Stomach (tissue), 8 donors: ENCODE measurements at regions not wholly inside any gene's neighbourhood (a gene's known extent, or its start where the extent isn't known, plus 50 kb on each side); places are given as distances from the start of the nearest gene placed in this dataset.

Source experiments
- DNase-seq, 2 donors: peaks; one replicate each; pipeline versions ENCODE4 v3.0.0 to v3.0.0-alpha.2; 2013 to 2019
- H3K27ac ChIP-seq, 5 donors: fragments of 200-600 bp in 4 of 5; sonication (generic) in 4 of 5; one replicate each; pipeline ENCODE4 v1.5.1; 2013 to 2019; ENCODE audit warnings: mild to moderate bottlenecking in 1 of 5, moderate library complexity in 1 of 5
- H3K27me3 ChIP-seq, 3 donors: fragments of 200-600 bp; sonication (generic); one replicate each; pipeline ENCODE4 v1.5.1; 2017 to 2019; ENCODE audit warnings: mixed run types in 1 of 3
- H3K36me3 ChIP-seq, 4 donors: fragments of 200-600 bp; sonication (generic); 1 replicate in 3 of 4; 2 replicates in 1 of 4; pipeline ENCODE4 v1.5.1; 2016 to 2019
- H3K4me1 ChIP-seq, 4 donors: fragments of 200-600 bp; sonication (generic); one replicate each; pipeline ENCODE4 v1.5.1; 2016 to 2019
- H3K4me3 ChIP-seq, 4 donors: fragments of 200-600 bp; sonication (generic) in 3 of 4; one replicate each; pipeline ENCODE4 v1.5.1; 2016 to 2019; ENCODE audit warnings: mild to moderate bottlenecking in 1 of 4
- H3K9me3 ChIP-seq, 4 donors: fragments of 200-600 bp; sonication (generic); one replicate each; pipeline ENCODE4 v1.5.1; 2016 to 2019
- CTCF ChIP-seq, 7 experiments: fragments of 450-650 bp in 4 of 7; fragments of 200-600 bp in 3 of 7; sonication (generic) in 3 of 7; IDR thresholded peaks; one replicate each; pipeline ENCODE4 v1.5.1; 2016 to 2019; ENCODE audit warnings: antibody characterized with exemption in 7 of 7, control low read depth in 2 of 7, mild to moderate bottlenecking in 1 of 7
- EP300 ChIP-seq: sonication (generic); formaldehyde crosslinking; IDR thresholded peaks from one replicate; pipeline ENCODE4 v1.6.1; 2017; ENCODE audit warnings: antibody characterized with exemption
- POLR2A ChIP-seq, 4 donors: fragments of 450-650 bp; IDR thresholded peaks; one replicate each; pipeline ENCODE4 v1.6.1; 2016; ENCODE audit warnings: antibody characterized with exemption in 4 of 4, control low read depth in 2 of 4, mild to moderate bottlenecking in 1 of 4, moderate library complexity in 1 of 4
- POLR2AphosphoS5 ChIP-seq, 3 donors: sonication (generic); formaldehyde crosslinking; IDR thresholded peaks; one replicate each; pipeline ENCODE4 v1.6.1; 2016; ENCODE audit warnings: antibody characterized with exemption in 3 of 3
- WGBS, 5 donors: extraction: QIAGEN DNeasy Blood & Tissue Kit in 3 of 5; methylation state at CpG; one replicate each; pipeline versions ENCODE4 v1.1.5 to v1.1.7; 2013 to 2018; 5-methylcytosine and 5-hydroxymethylcytosine counted together
- intact Hi-C: fragments of 100-400 bp; cut with DNase I; formaldehyde crosslinking; loops from one replicate; pipeline ENCODE4 v1.15.1; 2023; ENCODE audit warnings: low total_unique reads
- donor health status: healthy with polysubstance abuse.
- donor health status: Bipolar disorder and iron deficiency.
- donor health status: healthy.

- H3K9me3 ChIP-seq, result peaks cover 0 to 9% (median 7%) of the 10 kb centered on the region in 4 donors
- intact Hi-C loops, result no loop called here
- H3K27ac ChIP-seq, result no peak overlapping the region
- 83 to 96% (median 95%) methylated on average over 4 of the region's 4 CpGs for WGBS, 5 donors
- H3K4me3 ChIP-seq, result no peak overlapping the region
- H3K4me1 ChIP-seq, result no peaks in the 10 kb centered on the region
- TF ChIP-seq CTCF (IDR thresholded peaks at IDR 0.05) (no peak), POLR2AphosphoS5 (IDR thresholded peaks at IDR 0.05) (no peak), POLR2A (IDR thresholded peaks at IDR 0.05) (no peak)
- H3K27me3 ChIP-seq, result no peaks in the 10 kb centered on the region
- H3K36me3 ChIP-seq, result no peaks in the 10 kb centered on the region
- DNase-seq, result no peak
These were observed 408.2 kb upstream of the RASGRP1 start for GRCh38 chr15:38972831-38973230.

GRCh38 chr15:38975282-38975990 lies 410.8 kb upstream of the RASGRP1 start:
- H3K36me3 ChIP-seq, result no peaks in the 10 kb centered on the region
- H3K4me1 ChIP-seq, result no peaks in the 10 kb centered on the region
- TF ChIP-seq CTCF (IDR thresholded peaks at IDR 0.05), result no peak
- no peak for DNase-seq
- H3K9me3 ChIP-seq, result peaks cover 0 to 22% (median 10%) of the 10 kb centered on the region in 4 donors
- no peak overlapping the region for H3K4me3 ChIP-seq
- no peaks in the 10 kb centered on the region for H3K27me3 ChIP-seq
- WGBS, 5 donors, result 78 to 89% (median 86%) methylated on average over 5 of the region's 5 CpGs
- H3K27ac ChIP-seq, result no peak overlapping the region
- intact Hi-C loops, result no loop called here

GRCh38 chr15:38991126-38991525 lies 426.5 kb upstream of the RASGRP1 start:
- peak in 1 of 2 donors; percentile 50 for DNase-seq
- H3K27me3 ChIP-seq, result no peaks in the 10 kb centered on the region
- no peaks in the 10 kb centered on the region for H3K36me3 ChIP-seq
- intact Hi-C loops, result no loop called here
- TF ChIP-seq POLR2AphosphoS5 (IDR thresholded peaks at IDR 0.05) (no peak), EP300 (no peak), CTCF (IDR thresholded peaks at IDR 0.05) (peak in 1 of 7 experiments; percentile 24), POLR2A (IDR thresholded peaks at IDR 0.05) (no peak)
- no peak overlapping the region for H3K4me3 ChIP-seq
- no peaks in the 10 kb centered on the region for H3K9me3 ChIP-seq
- WGBS, 5 donors, result 50 to 69% (median 60%) methylated on average over 4 of the region's 4 CpGs
- no peak overlapping the region for H3K27ac ChIP-seq
- H3K4me1 ChIP-seq, result peaks cover 0 to 13% (median 0%) of the 10 kb centered on the region in 4 donors

- intact Hi-C loops, result no loop called here
- Histone ChIP-seq H3K4me3 (no peak overlapping the region), H3K27ac (no peak overlapping the region), H3K36me3 (no peaks in the 10 kb centered on the region), H3K9me3 (no peaks in the 10 kb centered on the region), H3K4me1 (peaks cover 0 to 13% (median 0%) of the 10 kb centered on the region in 4 donors), H3K27me3 (no peaks in the 10 kb centered on the region)
- TF ChIP-seq POLR2A (IDR thresholded peaks at IDR 0.05), result no peak
- TF ChIP-seq EP300, result no peak
- TF ChIP-seq CTCF (IDR thresholded peaks at IDR 0.05), result no peak
- no peak for TF ChIP-seq POLR2AphosphoS5 (IDR thresholded peaks at IDR 0.05)
- WGBS, 5 donors, result 49 to 69% (median 64%) methylated on average over 2 of the region's 2 CpGs
- DNase-seq, result no peak
These were observed 427.1 kb upstream of the RASGRP1 start for GRCh38 chr15:38991701-38992100.
